Astrocyte (in vitro differentiated cells and primary cell): ENCODE measurements at regions not wholly inside any gene's neighbourhood (a gene's known extent, or its start where the extent isn't known, plus 50 kb on each side); places are given as distances from the start of the nearest gene placed in this dataset.

Experiments used
- DNase-seq: peaks from one replicate; pipeline ENCODE4 v3.0.0-alpha.2; 2010; ENCODE audit warnings: low read depth
- FAIRE-seq: peaks from 2 replicates; lab custom pipeline; 2011; peaks lifted over from hg19 to GRCh38; lab: Jason Lieb, UNC
- H2AFZ ChIP-seq: 2 replicates; pipeline ENCODE4 v1.6.0; 2012; ENCODE audit warnings: low read depth, low read length, inconsistent platforms
- H3K27ac ChIP-seq: 2 replicates; pipeline ENCODE4 v1.5.1; 2011; ENCODE audit warnings: low read depth, low read length, inconsistent platforms
- H3K27me3 ChIP-seq: 2 replicates; pipeline ENCODE4 v1.6.0; 2011; ENCODE audit warnings: low read length, inconsistent platforms; ENCODE audit not compliant: insufficient read depth
- H3K36me3 ChIP-seq: 2 replicates; pipeline ENCODE4 v1.5.1; 2011; ENCODE audit warnings: low read length, inconsistent platforms; ENCODE audit not compliant: insufficient read depth
- H3K4me1 ChIP-seq: 2 replicates; pipeline ENCODE4 v1.5.1; 2011; ENCODE audit warnings: low read length, inconsistent platforms; ENCODE audit not compliant: insufficient read depth
- H3K4me2 ChIP-seq: 2 replicates; pipeline ENCODE4 v1.6.0; 2012; ENCODE audit warnings: low read length, inconsistent platforms
- H3K4me3 ChIP-seq: 2 replicates; pipeline ENCODE4 v1.5.1; 2011; ENCODE audit warnings: low read depth, mild to moderate bottlenecking, low read length, inconsistent platforms; ENCODE audit not compliant: insufficient read depth
- H3K79me2 ChIP-seq: 2 replicates; pipeline ENCODE4 v1.6.0; 2012; ENCODE audit warnings: mild to moderate bottlenecking, low read length, inconsistent platforms; ENCODE audit not compliant: insufficient read depth
- H3K9ac ChIP-seq: 2 replicates; pipeline ENCODE4 v1.6.0; 2012; ENCODE audit warnings: mild to moderate bottlenecking, low read length, inconsistent platforms
- H3K9me3 ChIP-seq: 2 replicates; pipeline ENCODE4 v1.5.1; 2012; ENCODE audit warnings: low read depth, mild to moderate bottlenecking, low read length, inconsistent platforms; ENCODE audit not compliant: insufficient read depth
- H4K20me1 ChIP-seq: 2 replicates; pipeline ENCODE4 v1.6.0; 2012; ENCODE audit warnings: low read length, inconsistent platforms; ENCODE audit not compliant: insufficient read depth
- H3K27ac Mint-ChIP-seq: one replicate; pipeline ENCODE4 v1.8.0; 2021; ENCODE audit warnings: mild to moderate bottlenecking, mixed read lengths; ENCODE audit not compliant: unreplicated experiment
- H3K27me3 Mint-ChIP-seq: one replicate; pipeline ENCODE4 v1.8.0; 2021; ENCODE audit warnings: low read depth, mixed read lengths; ENCODE audit not compliant: unreplicated experiment
- H3K36me3 Mint-ChIP-seq: one replicate; pipeline ENCODE4 v1.8.0; 2021; ENCODE audit warnings: low read depth, mixed read lengths; ENCODE audit not compliant: unreplicated experiment
- H3K4me1 Mint-ChIP-seq: one replicate; pipeline ENCODE4 v1.8.0; 2021; ENCODE audit warnings: low read depth, mixed read lengths; ENCODE audit not compliant: unreplicated experiment
- H3K4me3 Mint-ChIP-seq: one replicate; pipeline ENCODE4 v1.8.0; 2021; ENCODE audit warnings: mild to moderate bottlenecking, moderate library complexity, mixed read lengths; ENCODE audit not compliant: unreplicated experiment
- H3K9me3 Mint-ChIP-seq: one replicate; pipeline ENCODE4 v1.8.0; 2021; ENCODE audit warnings: mild to moderate bottlenecking, mixed read lengths; ENCODE audit not compliant: unreplicated experiment
- EZH2 ChIP-seq: IDR thresholded peaks from 2 replicates; pipeline ENCODE4 v1.6.1; 2012; ENCODE audit warnings: mild to moderate bottlenecking, low read length, inconsistent platforms; ENCODE audit not compliant: insufficient read depth
- TF ChIP-seq, protein P1 (sequence below): IDR thresholded peaks from 2 replicates; pipeline ENCODE4 v1.5.1; 2011; ENCODE audit warnings: low read depth, mild to moderate bottlenecking, inconsistent platforms, low read length, moderate library complexity; ENCODE audit not compliant: insufficient read depth

DNA sequence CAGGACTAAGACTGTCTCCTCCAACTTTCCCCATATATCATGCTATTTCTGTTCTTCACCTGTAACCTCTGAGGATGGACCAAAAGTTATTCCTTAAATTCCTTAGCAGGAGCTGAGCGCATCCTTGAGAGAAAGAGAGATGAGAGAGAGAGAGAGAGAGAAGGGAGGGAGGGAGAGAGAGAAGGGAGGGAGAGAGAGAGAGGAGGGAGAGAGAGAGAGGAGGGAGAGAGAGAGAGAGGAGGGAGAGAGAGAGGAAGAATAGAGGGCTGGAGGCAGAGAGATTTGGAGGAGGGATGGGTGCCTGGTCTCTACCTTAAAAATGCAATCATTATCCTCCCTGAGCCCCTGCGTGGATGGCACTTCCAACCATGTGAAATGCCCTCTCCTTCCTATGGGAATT, 73.6 kb downstream of the BMP2 start:
- H3K79me2 ChIP-seq, result no peaks in the 10 kb centered on the region
- H4K20me1 ChIP-seq, result no peaks in the 10 kb centered on the region
- no peak overlapping the region for H3K27ac ChIP-seq
- no peaks in the 10 kb centered on the region for H3K9me3 ChIP-seq
- no peak for FAIRE-seq
- no peak overlapping the region for H3K4me3 ChIP-seq
- peaks cover 12% of the 10 kb centered on the region for H3K27me3 Mint-ChIP-seq
- no peaks in the 10 kb centered on the region for H3K4me1 ChIP-seq
- no peak overlapping the region for H3K27ac Mint-ChIP-seq
- H3K9me3 Mint-ChIP-seq, result no peaks in the 10 kb centered on the region
- H2AFZ ChIP-seq, result no peak overlapping the region
- peaks cover 5% of the 10 kb centered on the region for H3K4me1 Mint-ChIP-seq
- H3K36me3 ChIP-seq, result no peaks in the 10 kb centered on the region
- no peak overlapping the region for H3K4me3 Mint-ChIP-seq
- no peaks in the 10 kb centered on the region for H3K36me3 Mint-ChIP-seq
- no peak for DNase-seq
- H3K4me2 ChIP-seq, result no peak overlapping the region
- H3K9ac ChIP-seq, result no peak overlapping the region
- no peaks in the 10 kb centered on the region for H3K27me3 ChIP-seq
- TF ChIP-seq, protein P1, sequence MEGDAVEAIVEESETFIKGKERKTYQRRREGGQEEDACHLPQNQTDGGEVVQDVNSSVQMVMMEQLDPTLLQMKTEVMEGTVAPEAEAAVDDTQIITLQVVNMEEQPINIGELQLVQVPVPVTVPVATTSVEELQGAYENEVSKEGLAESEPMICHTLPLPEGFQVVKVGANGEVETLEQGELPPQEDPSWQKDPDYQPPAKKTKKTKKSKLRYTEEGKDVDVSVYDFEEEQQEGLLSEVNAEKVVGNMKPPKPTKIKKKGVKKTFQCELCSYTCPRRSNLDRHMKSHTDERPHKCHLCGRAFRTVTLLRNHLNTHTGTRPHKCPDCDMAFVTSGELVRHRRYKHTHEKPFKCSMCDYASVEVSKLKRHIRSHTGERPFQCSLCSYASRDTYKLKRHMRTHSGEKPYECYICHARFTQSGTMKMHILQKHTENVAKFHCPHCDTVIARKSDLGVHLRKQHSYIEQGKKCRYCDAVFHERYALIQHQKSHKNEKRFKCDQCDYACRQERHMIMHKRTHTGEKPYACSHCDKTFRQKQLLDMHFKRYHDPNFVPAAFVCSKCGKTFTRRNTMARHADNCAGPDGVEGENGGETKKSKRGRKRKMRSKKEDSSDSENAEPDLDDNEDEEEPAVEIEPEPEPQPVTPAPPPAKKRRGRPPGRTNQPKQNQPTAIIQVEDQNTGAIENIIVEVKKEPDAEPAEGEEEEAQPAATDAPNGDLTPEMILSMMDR, result no peak
- TF ChIP-seq EZH2, result no peak

DNA sequence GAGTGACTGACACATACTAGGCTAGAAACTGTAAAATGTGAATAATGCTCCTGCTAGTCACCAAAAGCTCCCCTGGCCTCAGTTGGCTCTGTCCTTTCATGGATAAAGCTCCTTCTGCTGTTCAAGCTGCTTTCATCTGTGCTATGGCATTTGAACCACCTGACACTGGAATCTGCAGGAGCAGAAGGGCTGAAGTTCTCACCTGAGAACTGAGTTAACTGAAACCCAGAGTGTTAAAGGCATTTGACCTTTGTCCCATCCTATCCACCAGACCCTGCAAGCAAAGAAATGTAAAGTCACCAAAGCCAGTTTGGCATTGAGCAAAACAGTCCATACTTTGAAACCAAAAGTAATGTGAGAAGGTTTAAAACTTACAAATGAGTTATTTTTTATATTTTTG, 77.7 kb downstream of the BMP2 start:
- H3K9me3 Mint-ChIP-seq, result no peaks in the 10 kb centered on the region
- FAIRE-seq, result no peak

DNA sequence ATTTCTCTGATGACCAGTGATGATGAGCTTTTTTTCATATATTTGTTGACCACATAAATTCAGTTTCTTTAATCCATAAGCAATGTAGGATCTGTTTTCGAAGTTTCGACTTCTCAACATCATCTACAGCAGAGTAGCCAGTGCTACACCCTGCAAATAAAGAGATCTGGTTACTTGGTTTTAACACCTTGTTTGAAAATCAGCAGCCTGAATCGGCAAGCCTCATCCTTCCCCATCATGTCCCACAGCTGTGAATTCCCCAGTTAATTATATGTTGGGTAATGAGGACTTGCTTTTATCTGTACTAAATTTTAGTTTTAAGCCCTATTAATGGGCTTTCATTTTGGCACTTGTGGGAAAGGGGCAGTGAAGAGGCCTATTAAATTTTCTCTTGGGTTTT, 80.6 kb downstream of the BMP2 start:
- H3K27ac Mint-ChIP-seq, result no peak overlapping the region
- Histone ChIP-seq H3K4me2 (no peak overlapping the region), H2AFZ (no peak overlapping the region), H3K4me3 (no peak overlapping the region), H3K27ac (no peak overlapping the region), H3K4me1 (no peaks in the 10 kb centered on the region), H3K9me3 (no peaks in the 10 kb centered on the region), H3K79me2 (no peaks in the 10 kb centered on the region), H4K20me1 (no peaks in the 10 kb centered on the region), H3K9ac (no peak overlapping the region), H3K36me3 (no peaks in the 10 kb centered on the region), H3K27me3 (no peaks in the 10 kb centered on the region)
- no peak for TF ChIP-seq EZH2
- TF ChIP-seq, protein P1, result no peak
- H3K4me1 Mint-ChIP-seq, result no peaks in the 10 kb centered on the region
- H3K27me3 Mint-ChIP-seq, result peaks cover 5% of the 10 kb centered on the region
- FAIRE-seq (no peak), DNase-seq (no peak)
- no peaks in the 10 kb centered on the region for H3K9me3 Mint-ChIP-seq
- no peak overlapping the region for H3K4me3 Mint-ChIP-seq
- H3K36me3 Mint-ChIP-seq, result no peaks in the 10 kb centered on the region

More for the DNA sequence above, 77.7 kb downstream of the BMP2 start:
- Mint-ChIP-seq H3K27me3 (peaks cover 12% of the 10 kb centered on the region), H3K36me3 (no peaks in the 10 kb centered on the region), H3K4me3 (no peak overlapping the region), H3K4me1 (no peaks in the 10 kb centered on the region), H3K27ac (no peak overlapping the region)
- Histone ChIP-seq H3K79me2 (no peaks in the 10 kb centered on the region), H3K36me3 (no peaks in the 10 kb centered on the region), H3K27me3 (no peaks in the 10 kb centered on the region), H3K9ac (no peak overlapping the region), H4K20me1 (no peaks in the 10 kb centered on the region), H3K27ac (no peak overlapping the region), H3K9me3 (no peaks in the 10 kb centered on the region), H2AFZ (no peak overlapping the region), H3K4me1 (no peaks in the 10 kb centered on the region), H3K4me2 (no peak overlapping the region), H3K4me3 (no peak overlapping the region)
- TF ChIP-seq, protein P1, result no peak
- TF ChIP-seq EZH2, result no peak
- DNase-seq, result no peak
